Psoas muscle (tissue), 7 donors: ENCODE measurements at regions not wholly inside any gene's neighbourhood (a gene's known extent, or its start where the extent isn't known, plus 50 kb on each side); places are given as distances from the start of the nearest gene placed in this dataset.

Source experiments
- ATAC-seq, 4 donors: fragments of 200-7000 bp; cut with Tn5 transposase; one replicate each; pipeline ENCODE4 v1.9.1; 2020; ENCODE audit warnings: moderate library complexity in 3 of 4, mild to moderate bottlenecking in 2 of 4
- DNase-seq, 2 donors: peaks; one replicate each; pipeline ENCODE4 v3.0.0-alpha.2; 2020
- H3K27ac ChIP-seq: fragments of 200-600 bp; one replicate; pipeline ENCODE4 v1.8.0; 2022
- H3K27me3 ChIP-seq, 3 donors: fragments of 200-600 bp in 1 of 3; one replicate each; pipeline versions ENCODE4 v1.6.1 to v1.8.0; 2013 to 2022; ENCODE audit warnings: low read length in 2 of 3, mild to moderate bottlenecking in 2 of 3, moderate library complexity in 1 of 3; ENCODE audit not compliant: insufficient read depth in 3 of 3
- H3K36me3 ChIP-seq, 2 donors: fragments of 200-600 bp in 1 of 2; one replicate each; pipeline versions ENCODE4 v1.6.1 to v1.8.0; 2013 to 2022; ENCODE audit warnings: low read depth in 1 of 2, mild to moderate bottlenecking in 1 of 2, moderate library complexity in 1 of 2; ENCODE audit not compliant: insufficient read depth in 1 of 2
- H3K4me1 ChIP-seq: fragments of 200-600 bp; one replicate; pipeline ENCODE4 v1.8.0; 2022
- H3K4me3 ChIP-seq: fragments of 200-600 bp; one replicate; pipeline ENCODE4 v1.8.0; 2022; ENCODE audit warnings: mild to moderate bottlenecking
- H3K9me3 ChIP-seq: fragments of 200-600 bp; one replicate; pipeline ENCODE4 v1.8.0; 2022
- WGBS, 3 donors: extraction: QIAGEN DNeasy Blood & Tissue Kit; methylation state at CpG; one replicate each; pipeline versions ENCODE4 v1.1.6 to v1.1.7; 2013; 5-methylcytosine and 5-hydroxymethylcytosine counted together
- intact Hi-C, 2 donors: fragments of 100-400 bp; cut with DNase I; formaldehyde crosslinking; loops; one replicate each; pipeline versions ENCODE4 v1.11.0 to v1.14.2; 2022
- TF ChIP-seq, protein P1 (sequence below): fragments of 200-600 bp; IDR thresholded peaks from one replicate; pipeline ENCODE4 v1.8.0; 2022; ENCODE audit warnings: antibody characterized with exemption
- donor health status: healthy with polysubstance abuse.
- donor health status: DM: no; HTN: no; CAD: no; lungs with moderate emphysema.
- donor health status: Bipolar disorder and iron deficiency.
- donor health status: healthy.
- donor health status: DM: yes; HTN: yes; CAD: no.
- donor health status: DM: no; HTN: no; CAD: no.
- donor health status: DM: yes; HTN: yes; CAD: no.

DNA sequence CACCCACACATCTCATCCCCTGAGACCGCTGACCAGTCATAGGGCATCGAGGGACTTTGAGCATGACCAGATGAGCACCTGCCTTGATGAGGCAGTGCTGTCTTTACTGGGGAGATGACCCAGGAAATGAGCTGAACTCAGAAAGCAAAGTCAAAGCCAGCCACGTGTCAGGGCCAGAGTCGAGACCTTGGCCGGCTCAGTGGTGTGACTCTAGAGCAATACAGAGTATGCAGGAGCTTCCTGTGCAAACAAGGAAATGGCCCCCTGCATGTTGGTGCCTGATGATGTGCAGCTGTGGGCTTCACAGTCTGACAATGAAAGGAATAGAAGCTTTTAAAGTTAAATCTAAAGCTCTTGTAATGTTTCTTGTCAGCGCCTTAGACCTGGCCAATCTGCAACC, 332.9 kb downstream of the PCNX1 start:
- ATAC-seq = no peak
- Histone ChIP-seq H3K27ac (no peak overlapping the region), H3K4me1 (no peaks in the 10 kb centered on the region), H3K27me3 (no peaks in the 10 kb centered on the region), H3K9me3 (no peaks in the 10 kb centered on the region), H3K36me3 (no peaks in the 10 kb centered on the region), H3K4me3 (no peak overlapping the region)
- TF ChIP-seq, protein P1, sequence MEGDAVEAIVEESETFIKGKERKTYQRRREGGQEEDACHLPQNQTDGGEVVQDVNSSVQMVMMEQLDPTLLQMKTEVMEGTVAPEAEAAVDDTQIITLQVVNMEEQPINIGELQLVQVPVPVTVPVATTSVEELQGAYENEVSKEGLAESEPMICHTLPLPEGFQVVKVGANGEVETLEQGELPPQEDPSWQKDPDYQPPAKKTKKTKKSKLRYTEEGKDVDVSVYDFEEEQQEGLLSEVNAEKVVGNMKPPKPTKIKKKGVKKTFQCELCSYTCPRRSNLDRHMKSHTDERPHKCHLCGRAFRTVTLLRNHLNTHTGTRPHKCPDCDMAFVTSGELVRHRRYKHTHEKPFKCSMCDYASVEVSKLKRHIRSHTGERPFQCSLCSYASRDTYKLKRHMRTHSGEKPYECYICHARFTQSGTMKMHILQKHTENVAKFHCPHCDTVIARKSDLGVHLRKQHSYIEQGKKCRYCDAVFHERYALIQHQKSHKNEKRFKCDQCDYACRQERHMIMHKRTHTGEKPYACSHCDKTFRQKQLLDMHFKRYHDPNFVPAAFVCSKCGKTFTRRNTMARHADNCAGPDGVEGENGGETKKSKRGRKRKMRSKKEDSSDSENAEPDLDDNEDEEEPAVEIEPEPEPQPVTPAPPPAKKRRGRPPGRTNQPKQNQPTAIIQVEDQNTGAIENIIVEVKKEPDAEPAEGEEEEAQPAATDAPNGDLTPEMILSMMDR = no peak
- intact Hi-C loops = no loop called here
- 71 to 75% (median 72%) methylated on average over 6 of the region's 6 CpGs for WGBS, 3 donors
- DNase-seq = no peak

DNA sequence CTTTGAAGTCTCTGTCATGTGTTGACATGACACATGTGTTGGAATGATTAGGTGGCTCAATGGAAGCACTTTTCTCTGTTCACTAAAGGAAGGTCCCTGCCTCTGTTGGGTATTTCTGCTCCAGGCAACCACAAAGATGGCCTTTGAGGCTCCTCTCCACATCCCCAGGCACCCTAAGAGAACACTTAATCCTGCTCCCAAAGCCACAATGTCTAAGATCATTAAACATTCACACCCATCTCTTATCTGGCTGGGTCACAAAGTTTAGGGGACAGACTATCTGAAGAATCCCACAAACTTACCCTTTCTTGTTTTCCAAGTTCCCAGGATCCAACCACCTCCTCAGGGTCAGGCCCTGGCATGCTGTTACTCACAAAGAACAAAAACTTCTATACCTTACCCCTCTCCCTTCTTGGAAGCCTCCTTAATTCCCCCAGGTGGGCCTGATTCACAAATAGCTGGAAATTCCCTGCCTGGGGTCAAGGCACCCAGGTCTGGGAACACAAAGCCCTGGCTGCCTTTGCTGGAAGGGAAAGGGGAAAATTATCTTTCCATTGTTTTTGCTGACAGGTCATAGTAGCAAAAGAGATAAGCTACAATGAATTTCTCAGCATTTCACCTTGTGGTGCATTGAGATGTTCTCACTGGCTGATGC, 333.7 kb downstream of the PCNX1 start:
- intact Hi-C loops = no loop called here

DNA sequence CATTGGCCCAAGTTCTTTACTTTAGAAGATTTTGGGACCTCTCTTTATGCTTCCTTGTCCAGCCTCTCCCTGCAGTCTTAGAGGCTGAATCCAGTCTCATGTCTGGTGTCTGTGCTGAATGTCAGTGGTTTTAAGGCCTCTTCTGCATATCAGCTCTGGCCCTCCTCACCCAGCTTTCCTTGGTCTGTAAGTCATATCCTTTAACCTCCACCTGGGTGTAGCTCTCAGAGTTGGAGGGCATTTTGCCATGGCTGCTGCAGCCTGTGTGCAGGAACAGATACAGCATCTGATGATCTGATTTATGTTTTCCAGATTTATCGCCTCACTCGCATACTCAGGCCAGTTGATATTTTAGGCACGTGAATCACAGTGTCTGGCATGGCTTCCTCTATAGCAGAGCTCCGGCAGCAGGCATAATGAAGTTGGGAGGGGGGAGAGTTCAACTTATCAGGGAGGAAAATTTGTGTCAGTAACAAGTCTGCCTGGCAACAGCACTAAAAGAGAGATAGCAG, 335.0 kb downstream of the PCNX1 start:
- H3K4me1 ChIP-seq = no peaks in the 10 kb centered on the region
- TF ChIP-seq, protein P1 = no peak
- H3K4me3 ChIP-seq = no peak overlapping the region
- H3K27me3 ChIP-seq = no peaks in the 10 kb centered on the region
- H3K9me3 ChIP-seq = no peaks in the 10 kb centered on the region
- ATAC-seq = peak; percentile 64 to 86 (median 80)
- 7 to 12% (median 9%) methylated on average over 4 of the region's 4 CpGs for WGBS, 3 donors
- intact Hi-C loops = no loop called here
- no peak for DNase-seq
- H3K27ac ChIP-seq = no peak overlapping the region
- H3K36me3 ChIP-seq = no peaks in the 10 kb centered on the region

More for the DNA sequence above, 333.7 kb downstream of the PCNX1 start:
- no peaks in the 10 kb centered on the region for H3K36me3 ChIP-seq
- no peak overlapping the region for H3K27ac ChIP-seq
- no peaks in the 10 kb centered on the region for H3K4me1 ChIP-seq
- H3K27me3 ChIP-seq = no peaks in the 10 kb centered on the region
- TF ChIP-seq, protein P1 = no peak
- DNase-seq = no peak
- H3K4me3 ChIP-seq = no peak overlapping the region
- no peaks in the 10 kb centered on the region for H3K9me3 ChIP-seq
- ATAC-seq = no peak

DNA sequence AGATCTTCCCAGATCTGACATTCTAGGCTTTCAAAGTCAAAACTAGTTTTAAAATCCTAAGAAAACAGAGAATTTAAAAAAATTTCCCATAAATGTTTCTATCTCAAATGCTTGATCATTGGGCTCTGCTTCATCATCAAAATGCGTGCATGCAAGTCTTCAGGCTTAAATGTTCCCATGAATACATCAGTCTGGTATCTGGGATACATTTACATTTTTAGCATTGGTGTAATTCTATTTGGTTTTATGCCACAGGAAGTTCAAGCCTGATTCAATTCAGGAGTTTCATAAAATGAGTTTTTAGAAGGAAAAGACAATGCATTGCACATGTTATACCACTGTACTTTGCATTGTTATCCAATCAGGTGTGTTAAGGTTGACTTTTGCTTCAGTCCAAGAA, 336.4 kb downstream of the PCNX1 start:
- DNase-seq = no peak
- no peaks in the 10 kb centered on the region for H3K9me3 ChIP-seq
- H3K4me1 ChIP-seq = no peaks in the 10 kb centered on the region
- no peaks in the 10 kb centered on the region for H3K27me3 ChIP-seq
- no peak overlapping the region for H3K27ac ChIP-seq
- no peaks in the 10 kb centered on the region for H3K36me3 ChIP-seq
- intact Hi-C loops = no loop called here
- H3K4me3 ChIP-seq = no peak overlapping the region
- ATAC-seq = no peak
- TF ChIP-seq, protein P1 = no peak
- 50 to 67% (median 64%) methylated on average over 1 of the region's 1 CpG for WGBS, 3 donors

DNA sequence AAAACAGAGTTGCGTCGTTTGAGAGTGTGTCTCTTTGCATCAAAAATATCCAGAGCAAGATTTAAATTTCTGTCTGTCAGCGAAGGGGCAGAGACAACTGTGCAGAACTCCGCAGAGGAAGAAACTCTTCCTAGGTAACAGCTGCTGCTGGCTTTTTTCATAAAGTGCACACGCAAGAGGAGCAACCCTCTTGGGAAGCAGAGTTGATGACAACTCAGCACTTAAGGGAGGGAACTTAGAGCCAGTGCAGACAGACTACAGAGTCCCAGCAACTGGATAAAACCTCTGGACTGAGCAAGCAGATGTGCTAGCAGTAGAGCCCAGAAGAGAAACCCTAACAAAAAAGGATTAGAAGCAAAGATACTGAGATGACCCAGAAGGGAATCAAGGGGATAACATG, 337.1 kb downstream of the PCNX1 start:
- WGBS, 3 donors = 42 to 59% (median 56%) methylated on average over 5 of the region's 5 CpGs

More for the DNA sequence above, 337.1 kb downstream of the PCNX1 start:
- Histone ChIP-seq H3K36me3 (no peaks in the 10 kb centered on the region), H3K27me3 (no peaks in the 10 kb centered on the region), H3K27ac (no peak overlapping the region), H3K4me3 (no peak overlapping the region), H3K9me3 (no peaks in the 10 kb centered on the region), H3K4me1 (no peaks in the 10 kb centered on the region)
- DNase-seq (no peak), ATAC-seq (no peak)
- TF ChIP-seq, protein P1 = no peak
- intact Hi-C loops = no loop called here
